IPS-NIHi11 (cell line): ENCODE measurements at regions not wholly inside any gene's neighbourhood (a gene's known extent, or its start where the extent isn't known, plus 50 kb on each side); places are given as distances from the start of the nearest gene placed in this dataset.
"Not testable (repeated sequence)": the region's sequence is repeated elsewhere in the genome, so short reads cannot be mapped to it uniquely, and the experiment has no call there.

Experiments
- DNase-seq: peaks from one replicate; pipeline ENCODE4 v3.0.0; 2012; ENCODE audit warnings: mixed read lengths, low spot score

- no peak for DNase-seq
Measured at GRCh38 chrX:95791876-95792275, 892.8 kb upstream of the DIAPH2 start.

- DNase-seq = no peak
Measured at GRCh38 chrX:95797344-95797743, 887.3 kb upstream of the DIAPH2 start.

DNA sequence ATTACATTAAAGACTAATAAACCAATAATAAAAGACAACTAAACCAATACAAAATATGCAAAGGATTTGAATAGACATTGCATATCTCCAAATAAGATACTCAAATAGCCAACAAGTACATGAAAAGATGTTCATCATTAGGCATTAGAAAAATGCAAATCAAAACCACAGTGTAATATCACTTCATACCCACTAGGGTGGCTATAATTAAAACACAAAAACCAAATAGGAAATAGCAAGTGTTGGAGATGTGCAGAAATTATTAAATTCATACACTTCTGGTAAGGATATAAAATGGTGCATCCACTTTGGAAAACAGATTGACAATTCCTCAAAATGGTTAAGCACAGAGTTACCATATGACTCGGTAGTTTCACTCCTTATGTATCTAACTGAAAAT is 860.8 kb upstream of the DIAPH2 start:
- DNase-seq = no peak

DNA sequence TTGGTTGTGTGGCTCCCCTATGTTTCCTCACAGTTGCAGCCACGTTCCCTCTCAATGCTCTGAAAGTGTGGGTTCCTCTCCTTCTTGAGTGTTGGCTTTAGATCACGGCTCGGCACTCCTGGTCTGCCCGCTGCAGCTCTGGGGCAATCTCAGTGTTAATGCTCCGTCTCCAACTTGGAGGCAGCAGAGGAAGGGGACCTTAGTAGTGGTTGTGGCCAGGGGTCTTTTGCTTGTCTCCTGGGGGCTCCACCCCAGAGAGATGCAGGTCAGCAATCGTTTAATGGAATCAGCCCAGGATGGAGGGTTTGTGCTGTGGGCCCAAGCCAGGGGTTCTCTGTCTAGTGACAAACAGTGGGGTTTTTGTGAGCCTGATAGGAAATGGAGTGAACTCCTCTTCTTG is 849.4 kb upstream of the DIAPH2 start:
- DNase-seq = no peak

GRCh38 chrX:95836517-95836916 is 848.1 kb upstream of the DIAPH2 start:
- no peak for DNase-seq

- DNase-seq = no peak
Measured at GRCh38 chrX:95841863-95842262, 842.8 kb upstream of the DIAPH2 start.

DNA sequence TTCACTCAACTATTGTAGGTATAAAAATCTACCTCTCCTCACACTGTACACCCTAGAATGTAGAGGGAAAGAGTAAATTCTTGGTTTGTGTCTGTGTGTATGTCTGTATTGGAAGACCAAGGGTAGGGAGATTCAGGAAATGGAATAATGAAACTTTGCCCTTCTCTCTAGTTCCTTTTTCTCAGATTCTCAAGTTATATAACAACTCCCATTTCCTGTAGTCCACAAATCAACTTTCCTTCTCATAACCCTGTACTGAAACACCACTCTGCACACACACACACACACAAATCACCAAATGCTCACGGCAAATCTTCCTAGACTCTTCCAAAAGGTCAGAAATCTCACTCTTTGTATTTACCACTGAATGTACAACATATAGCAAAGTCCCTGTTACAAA is 824.5 kb upstream of the DIAPH2 start:
- DNase-seq = no peak

DNA sequence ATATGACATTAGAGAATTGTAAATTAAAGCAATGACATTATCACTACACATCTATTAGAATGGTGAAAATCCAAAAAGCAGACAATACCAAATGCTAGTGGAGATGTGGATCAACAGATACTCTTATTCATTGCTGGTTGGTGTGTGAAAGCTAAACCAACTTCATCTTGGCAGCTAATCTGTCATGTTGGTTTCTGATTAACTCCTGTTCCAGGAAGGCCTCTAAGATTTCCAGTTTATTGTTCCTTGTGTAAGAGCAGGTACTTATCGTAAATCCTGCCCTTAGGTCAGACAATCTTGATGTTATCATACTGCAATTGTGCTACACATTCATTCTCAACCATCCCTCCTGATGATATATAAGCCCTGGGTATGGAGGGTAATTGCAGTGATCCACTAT is 809.0 kb upstream of the DIAPH2 start:
- DNase-seq = no peak

- no peak for DNase-seq
Measured at GRCh38 chrX:95878874-95879273, 805.8 kb upstream of the DIAPH2 start.

GRCh38 chrX:95884186-95884585 is 800.5 kb upstream of the DIAPH2 start:
- no peak for DNase-seq

- DNase-seq = no peak
Measured at GRCh38 chrX:95885074-95885473, 799.6 kb upstream of the DIAPH2 start.

- no peak for DNase-seq
Measured at GRCh38 chrX:95889279-95889678, 795.4 kb upstream of the DIAPH2 start.

- no peak for DNase-seq
Measured at GRCh38 chrX:95893636-95894035, 791.0 kb upstream of the DIAPH2 start.

- DNase-seq = no peak
Measured at GRCh38 chrX:95903490-95903889, 781.2 kb upstream of the DIAPH2 start.

GRCh38 chrX:95903975-95904374 is 780.7 kb upstream of the DIAPH2 start:
- DNase-seq = no peak

DNA sequence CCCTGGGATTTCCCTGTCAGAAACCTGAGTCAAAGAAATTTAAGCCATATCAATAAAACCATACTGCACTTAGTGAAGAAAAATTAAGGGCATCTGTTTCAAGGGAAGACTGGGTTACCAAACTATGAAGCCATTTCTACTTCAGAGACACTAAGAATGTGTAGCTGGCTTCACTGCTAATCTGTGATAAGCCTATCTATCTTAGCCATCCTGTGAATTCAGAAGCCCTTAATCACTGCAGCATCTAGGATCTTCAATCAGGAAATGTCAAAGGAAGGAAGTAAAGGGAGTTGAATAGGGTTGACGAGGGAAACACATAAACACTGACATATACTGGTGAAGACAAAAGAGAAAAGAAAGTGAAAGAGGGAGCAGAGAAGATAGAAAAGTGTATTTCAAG is 777.6 kb upstream of the DIAPH2 start:
- DNase-seq = no peak

GRCh38 chrX:95911062-95911461 is 773.6 kb upstream of the DIAPH2 start:
- DNase-seq = no peak

- DNase-seq = no peak
Measured at GRCh38 chrX:95919605-95920004, 765.0 kb upstream of the DIAPH2 start.

DNA sequence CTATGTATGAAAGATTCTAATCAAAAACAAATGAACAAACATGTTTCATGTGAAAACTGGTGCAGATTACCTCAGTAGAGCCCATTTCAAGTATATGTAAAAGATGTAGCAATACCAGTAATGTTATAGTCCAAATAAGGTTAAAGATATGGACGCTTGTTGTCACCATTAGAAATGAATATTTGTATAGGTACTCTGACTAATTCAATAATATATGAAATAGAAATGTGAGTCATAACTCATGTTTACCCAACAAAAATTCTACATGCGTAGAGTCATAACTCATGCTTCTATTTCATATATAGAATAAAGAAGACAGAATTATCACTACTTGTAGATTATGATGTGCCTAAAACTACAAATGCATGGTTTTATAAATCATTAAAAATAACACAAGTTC is 739.1 kb upstream of the DIAPH2 start:
- no peak for DNase-seq

DNA sequence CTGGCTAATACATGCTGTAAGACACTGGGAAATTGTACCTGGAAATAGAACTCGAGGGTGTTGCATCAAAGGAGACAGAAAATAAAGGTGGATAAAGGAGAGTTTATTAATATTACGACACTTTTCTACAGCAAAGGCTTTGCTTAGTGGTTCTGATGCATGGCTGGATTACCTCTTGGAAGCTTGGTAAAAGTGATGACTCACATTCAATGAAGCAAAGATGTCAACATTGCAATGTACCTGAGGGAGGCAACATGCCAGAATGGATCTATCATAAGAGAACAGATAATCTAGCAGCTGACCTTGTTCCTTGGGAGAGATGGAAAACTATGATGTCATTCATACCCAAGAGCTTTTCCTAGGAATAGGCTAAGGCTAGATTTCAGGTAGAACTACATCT is 735.1 kb upstream of the DIAPH2 start:
- DNase-seq = no peak

- DNase-seq = no peak
Measured at GRCh38 chrX:95950679-95951078, 734.0 kb upstream of the DIAPH2 start.

- DNase-seq = no peak
Measured at GRCh38 chrX:95953564-95953963, 731.1 kb upstream of the DIAPH2 start.

GRCh38 chrX:95956745-95957144 is 727.9 kb upstream of the DIAPH2 start:
- no peak for DNase-seq

DNA sequence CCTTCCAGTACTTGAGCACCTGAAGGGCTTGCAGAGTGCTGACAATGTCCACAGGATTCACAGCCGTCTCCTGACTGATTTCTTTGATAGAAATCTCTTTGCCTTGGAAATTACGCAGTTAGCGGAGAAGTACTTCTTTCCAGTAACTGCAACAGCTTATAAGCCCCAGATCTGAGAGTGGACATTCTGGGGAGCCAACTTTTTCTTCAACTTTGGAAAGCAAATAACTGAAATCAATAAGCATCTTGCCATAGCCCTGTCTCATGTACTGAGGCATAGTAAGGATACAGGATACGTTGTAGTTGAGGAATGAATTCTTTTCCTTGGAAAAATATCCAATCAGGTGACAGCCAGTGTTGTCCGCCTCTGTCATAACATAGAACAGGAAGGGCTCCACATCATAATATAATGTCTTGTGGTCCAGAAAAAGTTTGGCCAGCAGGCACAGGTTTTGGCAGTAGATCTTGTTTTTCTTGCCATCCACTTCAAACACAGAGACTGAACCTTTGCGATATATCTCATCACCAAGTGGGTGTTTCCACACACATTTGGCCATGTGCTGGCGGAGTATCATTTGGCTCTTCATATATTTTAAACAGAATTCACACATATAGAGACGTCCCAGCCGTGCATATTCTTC is 711.1 kb upstream of the DIAPH2 start:
- DNase-seq = not testable (repeated sequence)

- DNase-seq = no peak
Measured at GRCh38 chrX:95974096-95974470, 710.6 kb upstream of the DIAPH2 start.
